GM20000 (cell line): ENCODE measurements at regions not wholly inside any gene's neighbourhood (a gene's known extent, or its start where the extent isn't known, plus 50 kb on each side); places are given as distances from the start of the nearest gene placed in this dataset.

Source experiments
- DNase-seq: peaks from one replicate; pipeline ENCODE4 v3.0.0; 2012; ENCODE audit warnings: low spot score
- TF ChIP-seq, protein P1 (sequence below): IDR thresholded peaks from 2 replicates; pipeline ENCODE4 v1.5.1; 2012; ENCODE audit warnings: mild to moderate bottlenecking, control low read depth; ENCODE audit errors: extremely low read depth, missing control alignments

DNA sequence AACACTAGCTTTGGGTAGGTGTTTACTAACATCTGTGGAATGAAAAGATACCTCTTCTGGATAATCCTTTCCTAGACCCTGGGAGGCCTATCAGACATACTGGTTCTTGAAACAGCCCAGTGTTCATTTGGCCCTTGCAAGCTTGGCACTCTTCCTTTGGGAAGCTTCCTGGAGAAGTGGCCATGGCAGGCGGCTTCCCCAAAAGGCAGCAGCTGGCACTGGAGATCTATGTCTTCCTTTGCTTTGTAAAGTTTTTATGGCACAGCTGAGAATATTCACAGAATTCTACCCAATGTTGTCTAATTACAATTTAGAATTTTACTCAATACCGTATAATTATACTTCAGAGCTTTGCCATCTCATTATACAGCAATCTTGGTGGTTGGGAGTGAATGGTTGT, 199.2 kb upstream of the C11orf87 start:
- TF ChIP-seq, protein P1, sequence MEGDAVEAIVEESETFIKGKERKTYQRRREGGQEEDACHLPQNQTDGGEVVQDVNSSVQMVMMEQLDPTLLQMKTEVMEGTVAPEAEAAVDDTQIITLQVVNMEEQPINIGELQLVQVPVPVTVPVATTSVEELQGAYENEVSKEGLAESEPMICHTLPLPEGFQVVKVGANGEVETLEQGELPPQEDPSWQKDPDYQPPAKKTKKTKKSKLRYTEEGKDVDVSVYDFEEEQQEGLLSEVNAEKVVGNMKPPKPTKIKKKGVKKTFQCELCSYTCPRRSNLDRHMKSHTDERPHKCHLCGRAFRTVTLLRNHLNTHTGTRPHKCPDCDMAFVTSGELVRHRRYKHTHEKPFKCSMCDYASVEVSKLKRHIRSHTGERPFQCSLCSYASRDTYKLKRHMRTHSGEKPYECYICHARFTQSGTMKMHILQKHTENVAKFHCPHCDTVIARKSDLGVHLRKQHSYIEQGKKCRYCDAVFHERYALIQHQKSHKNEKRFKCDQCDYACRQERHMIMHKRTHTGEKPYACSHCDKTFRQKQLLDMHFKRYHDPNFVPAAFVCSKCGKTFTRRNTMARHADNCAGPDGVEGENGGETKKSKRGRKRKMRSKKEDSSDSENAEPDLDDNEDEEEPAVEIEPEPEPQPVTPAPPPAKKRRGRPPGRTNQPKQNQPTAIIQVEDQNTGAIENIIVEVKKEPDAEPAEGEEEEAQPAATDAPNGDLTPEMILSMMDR = no peak
- DNase-seq = no peak

DNA sequence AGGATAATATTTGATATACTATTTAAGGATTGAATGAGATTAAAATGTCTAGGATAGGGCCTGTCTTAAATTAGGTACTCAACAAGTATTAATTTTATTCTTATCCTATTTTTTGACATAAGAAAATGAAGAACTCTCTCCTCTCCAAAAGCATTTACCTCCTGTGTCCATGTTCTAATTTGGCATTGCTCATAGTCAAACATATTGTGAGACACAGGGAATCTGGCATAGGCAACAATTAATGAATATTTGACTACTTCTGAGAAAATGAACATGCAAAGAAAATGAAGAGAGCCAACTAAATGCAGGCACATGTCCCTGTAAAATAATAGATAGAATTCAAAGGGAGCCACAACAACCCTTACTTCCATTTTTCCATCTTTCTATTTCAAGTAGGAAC, 198.5 kb upstream of the C11orf87 start:
- DNase-seq = no peak

DNA sequence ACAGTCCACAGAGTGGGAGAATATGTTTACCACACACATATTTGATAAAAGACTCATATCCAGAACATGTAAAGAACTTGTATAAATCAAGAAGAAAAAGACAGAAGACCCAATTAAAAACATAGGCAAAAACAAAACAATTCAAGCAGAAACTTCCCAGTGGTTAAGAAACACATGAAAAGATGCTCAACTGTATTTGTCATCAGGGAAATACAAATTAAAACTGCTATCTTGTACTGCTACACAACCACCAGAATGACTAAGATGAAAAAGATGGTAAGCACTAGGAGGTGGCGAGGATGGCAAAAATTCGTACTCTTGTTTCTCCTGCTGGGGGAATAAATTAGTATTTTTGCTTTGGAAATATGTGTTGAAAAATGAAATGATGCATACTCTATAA, 192.3 kb upstream of the C11orf87 start:
- TF ChIP-seq, protein P1 = no peak
- DNase-seq = no peak

More for the DNA sequence above, 198.5 kb upstream of the C11orf87 start:
- TF ChIP-seq, protein P1 = no peak

DNA sequence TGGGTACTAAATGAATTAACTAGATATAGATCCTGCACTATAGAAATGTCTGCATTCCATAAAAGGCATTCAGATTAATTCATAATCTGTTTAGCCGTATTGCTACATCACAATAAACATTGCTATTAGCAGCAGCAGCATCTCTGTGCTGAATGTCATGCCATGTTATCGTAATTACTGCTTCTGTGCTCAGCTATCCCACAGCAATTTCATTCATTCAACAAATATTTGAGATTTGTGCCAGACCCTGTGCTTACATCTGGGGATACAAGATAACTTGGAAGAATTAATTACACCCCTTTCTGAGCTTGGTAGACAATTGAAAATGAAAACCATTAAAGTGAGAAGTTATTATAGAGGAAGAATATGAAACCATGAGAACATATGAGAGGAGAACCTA, 185.8 kb upstream of the C11orf87 start:
- TF ChIP-seq, protein P1 = no peak
- no peak for DNase-seq

DNA sequence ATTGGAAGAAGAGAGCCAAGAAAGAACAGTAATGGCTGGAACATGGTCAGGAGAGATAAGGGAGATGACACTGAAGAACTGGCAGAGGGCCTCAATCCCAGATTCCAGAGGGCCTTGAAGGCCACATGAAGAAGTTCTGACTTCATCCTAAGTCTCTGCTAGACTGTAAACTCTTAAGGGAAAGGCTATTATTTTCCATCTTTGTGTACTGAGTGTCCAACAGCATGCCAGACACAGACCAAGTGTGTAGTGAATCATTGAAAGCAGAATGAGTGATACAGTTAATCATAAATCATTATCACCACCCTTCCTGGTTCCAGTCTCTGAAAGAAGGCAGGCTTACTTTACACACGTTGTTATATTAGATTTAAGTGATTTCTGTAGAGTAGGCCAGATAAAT, 185.3 kb upstream of the C11orf87 start:
- TF ChIP-seq, protein P1 = no peak
- DNase-seq = no peak

DNA sequence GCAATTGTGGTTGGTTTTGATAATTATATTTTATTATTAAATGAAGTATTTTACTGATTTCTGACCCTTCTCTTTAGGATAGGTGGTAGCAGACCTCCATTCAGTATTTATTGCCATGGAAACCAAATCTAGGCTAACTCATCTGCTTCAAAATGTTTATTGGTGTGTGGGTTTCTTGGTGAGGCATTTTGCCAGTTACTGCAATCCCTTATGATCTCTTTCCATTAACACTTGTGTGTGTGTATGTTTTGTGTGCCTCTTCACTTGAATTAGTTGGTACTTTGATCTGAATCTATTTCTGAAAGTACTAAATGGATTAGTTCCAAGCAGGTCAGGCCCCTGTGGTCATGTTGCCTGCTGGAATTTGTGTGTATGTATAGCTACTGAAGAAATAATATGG, 184.4 kb upstream of the C11orf87 start:
- TF ChIP-seq, protein P1 = no peak
- DNase-seq = no peak

DNA sequence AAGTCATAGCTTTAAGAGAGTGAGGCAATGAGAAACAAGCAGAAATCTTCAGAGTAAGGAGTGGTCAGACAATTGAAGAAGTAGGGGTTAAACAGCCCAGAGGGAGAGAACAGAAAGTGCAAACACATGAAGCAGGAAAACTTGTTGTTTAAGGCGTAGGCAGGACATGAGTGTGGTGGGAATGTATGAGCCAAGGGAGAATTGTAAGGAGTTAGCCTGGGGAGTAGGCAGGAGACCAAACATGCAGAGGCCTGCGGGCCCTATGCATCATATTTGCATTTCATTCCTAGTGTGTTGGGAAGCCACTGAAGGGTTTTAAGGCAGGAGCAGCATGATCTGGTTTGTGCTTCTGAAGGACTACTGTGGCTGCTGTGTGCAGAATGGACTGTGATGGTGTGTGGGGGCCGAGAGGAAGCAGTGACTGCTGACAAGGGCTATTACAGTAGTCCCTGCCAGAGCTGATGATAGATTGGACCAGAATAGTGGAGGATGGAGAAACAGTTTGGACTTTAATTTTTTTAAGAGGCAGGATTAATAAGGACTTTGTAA, 179.9 kb upstream of the C11orf87 start:
- no peak for DNase-seq
- TF ChIP-seq, protein P1 = no peak
